ENCODE measurements at regions not wholly inside any gene's neighbourhood (a gene's known extent, or its start where the extent isn't known, plus 50 kb on each side); places are given as distances from the start of the nearest gene placed in this dataset.

- ChIA-PET POLR2A (no interaction called here), CTCF (no interaction called here)
- TF ChIP-seq, protein P1, sequence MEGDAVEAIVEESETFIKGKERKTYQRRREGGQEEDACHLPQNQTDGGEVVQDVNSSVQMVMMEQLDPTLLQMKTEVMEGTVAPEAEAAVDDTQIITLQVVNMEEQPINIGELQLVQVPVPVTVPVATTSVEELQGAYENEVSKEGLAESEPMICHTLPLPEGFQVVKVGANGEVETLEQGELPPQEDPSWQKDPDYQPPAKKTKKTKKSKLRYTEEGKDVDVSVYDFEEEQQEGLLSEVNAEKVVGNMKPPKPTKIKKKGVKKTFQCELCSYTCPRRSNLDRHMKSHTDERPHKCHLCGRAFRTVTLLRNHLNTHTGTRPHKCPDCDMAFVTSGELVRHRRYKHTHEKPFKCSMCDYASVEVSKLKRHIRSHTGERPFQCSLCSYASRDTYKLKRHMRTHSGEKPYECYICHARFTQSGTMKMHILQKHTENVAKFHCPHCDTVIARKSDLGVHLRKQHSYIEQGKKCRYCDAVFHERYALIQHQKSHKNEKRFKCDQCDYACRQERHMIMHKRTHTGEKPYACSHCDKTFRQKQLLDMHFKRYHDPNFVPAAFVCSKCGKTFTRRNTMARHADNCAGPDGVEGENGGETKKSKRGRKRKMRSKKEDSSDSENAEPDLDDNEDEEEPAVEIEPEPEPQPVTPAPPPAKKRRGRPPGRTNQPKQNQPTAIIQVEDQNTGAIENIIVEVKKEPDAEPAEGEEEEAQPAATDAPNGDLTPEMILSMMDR (IDR thresholded peaks at IDR 0.05; ENCODE audit: control extremely low read depth, extremely low read depth, low read depth, missing control alignments): no peak
- no peak for DNase-seq (ENCODE audit: extremely low spot score)
These were observed 174.8 kb upstream of the ARL4C start for GRCh38 chr2:234671716-234672115.

DNA sequence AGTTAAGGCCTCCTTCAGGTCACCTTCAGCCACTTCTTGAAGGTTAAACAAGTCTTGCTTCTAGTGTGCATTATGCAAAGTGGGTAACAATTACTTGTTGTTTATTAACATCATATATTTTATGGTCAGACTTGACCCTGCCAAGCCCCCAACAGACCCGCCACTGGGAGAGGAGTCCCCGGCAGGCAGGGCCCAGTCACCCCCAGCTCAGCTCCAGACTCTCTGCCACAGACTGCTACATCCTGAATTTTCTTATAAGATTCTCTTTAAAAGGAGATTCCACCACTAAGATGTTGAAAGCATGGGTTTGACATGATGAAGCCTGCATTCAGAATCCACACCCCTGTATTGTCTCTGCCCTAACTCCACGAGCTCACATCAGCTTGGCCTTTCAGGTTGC is 174.3 kb upstream of the ARL4C start:
- TF ChIP-seq, protein P1 (IDR thresholded peaks at IDR 0.05; ENCODE audit: control extremely low read depth, extremely low read depth, low read depth, missing control alignments): no peak
- POLR2A ChIA-PET: no interaction called here
- CTCF ChIA-PET: no interaction called here
- DNase-seq (ENCODE audit: extremely low spot score): no peak

GRCh38 chr2:234670806-234671205 is 173.9 kb upstream of the ARL4C start:
- no peak for DNase-seq (ENCODE audit: extremely low spot score)
- ChIA-PET POLR2A (no interaction called here), CTCF (no interaction called here)
- TF ChIP-seq, protein P1 (IDR thresholded peaks at IDR 0.05; ENCODE audit: control extremely low read depth, extremely low read depth, low read depth, missing control alignments): no peak

DNA sequence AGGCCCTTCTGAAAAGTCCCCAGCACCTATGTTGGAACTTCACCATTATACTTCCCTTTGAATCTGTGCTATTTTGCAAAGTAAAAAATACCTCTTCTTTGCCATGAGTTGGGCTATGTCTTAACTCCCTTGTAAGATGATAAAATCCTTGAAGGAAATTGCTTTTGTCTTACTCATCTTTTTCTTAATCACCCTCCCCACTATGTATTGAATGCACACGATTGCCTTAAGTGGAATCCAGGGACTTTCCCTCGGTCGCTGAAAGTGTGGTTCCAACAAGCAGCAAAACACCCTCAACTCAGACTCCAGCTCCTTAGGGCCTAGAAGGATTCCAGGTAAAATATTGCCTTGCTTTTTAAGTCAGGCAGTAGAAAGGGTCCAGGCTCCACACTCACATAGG is 173.2 kb upstream of the ARL4C start:
- TF ChIP-seq, protein P1 (IDR thresholded peaks at IDR 0.05; ENCODE audit: control extremely low read depth, extremely low read depth, low read depth, missing control alignments): no peak
- POLR2A ChIA-PET: no interaction called here
- CTCF ChIA-PET: no interaction called here
- DNase-seq (ENCODE audit: extremely low spot score): no peak

DNA sequence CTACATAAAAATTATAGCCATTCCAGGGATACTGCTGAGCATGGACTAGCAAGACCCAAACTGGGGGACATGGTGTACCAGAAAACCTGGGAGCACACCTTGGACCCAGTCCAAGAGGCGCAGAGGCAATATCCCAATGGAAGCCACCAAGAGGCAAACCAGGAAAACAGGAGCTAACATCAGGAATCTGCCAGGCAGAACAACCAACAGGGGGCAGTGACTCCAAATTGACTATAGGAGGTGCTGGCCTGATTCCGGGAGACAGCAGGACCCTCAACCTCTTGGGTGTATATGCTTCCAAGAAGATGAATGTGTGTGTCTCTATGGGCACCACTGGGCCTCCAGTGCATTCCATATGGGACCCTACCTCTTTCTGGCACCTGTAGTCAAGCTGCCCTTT is 172.7 kb upstream of the ARL4C start:
- POLR2A ChIA-PET: no interaction called here
- no peak for DNase-seq (ENCODE audit: extremely low spot score)

DNA sequence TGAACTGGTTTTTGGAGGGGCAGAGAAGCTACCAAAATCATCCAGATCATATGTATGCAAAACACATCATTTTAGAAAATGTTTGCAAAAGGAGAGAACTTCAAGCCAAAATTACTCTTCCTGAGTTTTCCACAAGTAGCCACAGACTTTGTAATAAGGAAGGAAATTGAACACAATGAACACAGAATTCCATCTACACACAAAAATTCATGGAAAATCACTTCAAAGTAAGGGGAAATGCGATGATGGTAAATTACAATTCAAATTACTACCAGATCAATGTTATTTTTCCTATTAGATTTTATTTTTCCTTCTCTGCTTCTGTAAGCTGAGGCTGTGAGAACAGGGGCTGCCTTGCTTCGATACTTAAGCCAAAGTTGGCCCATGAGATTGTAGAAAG is 172.1 kb upstream of the ARL4C start:
- CTCF ChIA-PET: no interaction called here

More for the DNA sequence above, 172.7 kb upstream of the ARL4C start:
- CTCF ChIA-PET: no interaction called here
- TF ChIP-seq, protein P1 (IDR thresholded peaks at IDR 0.05; ENCODE audit: control extremely low read depth, extremely low read depth, low read depth, missing control alignments): no peak

More for the DNA sequence above, 172.1 kb upstream of the ARL4C start:
- TF ChIP-seq, protein P1 (IDR thresholded peaks at IDR 0.05; ENCODE audit: control extremely low read depth, extremely low read depth, low read depth, missing control alignments): no peak
- DNase-seq (ENCODE audit: extremely low spot score): no peak
- POLR2A ChIA-PET: no interaction called here

Measured in GM10248 (cell line).